HG02610 (cell line): ENCODE measurements at regions not wholly inside any gene's neighbourhood (a gene's known extent, or its start where the extent isn't known, plus 50 kb on each side); places are given as distances from the start of the nearest gene placed in this dataset.

ENCODE experiments used
- ATAC-seq: cut with Tn5 transposase; IDR thresholded peaks from one replicate; pipeline ENCODE4 v1.9.1; 2021; ENCODE audit warnings: mild to moderate bottlenecking, moderate library complexity; ENCODE audit not compliant: unreplicated experiment

DNA sequence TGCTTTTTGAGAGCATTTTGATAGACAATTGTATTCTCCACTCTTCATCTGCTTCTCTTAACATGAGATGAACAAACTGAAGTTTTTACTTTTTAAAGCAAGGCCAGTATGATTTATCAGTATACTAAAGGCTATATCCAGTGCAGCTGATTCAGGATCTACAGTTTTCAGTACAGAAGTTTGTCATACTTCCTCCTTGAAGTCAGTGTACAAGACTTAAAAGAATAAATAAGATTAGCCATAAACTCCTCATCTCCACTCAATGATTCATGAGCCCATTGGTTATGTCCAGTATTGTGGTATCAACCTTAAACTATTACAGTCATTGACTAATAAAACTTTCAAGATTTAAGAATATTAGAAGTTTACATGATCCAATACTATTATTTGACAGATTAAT lies 374.8 kb upstream of the EPHA7 start:
- no peak for ATAC-seq

DNA sequence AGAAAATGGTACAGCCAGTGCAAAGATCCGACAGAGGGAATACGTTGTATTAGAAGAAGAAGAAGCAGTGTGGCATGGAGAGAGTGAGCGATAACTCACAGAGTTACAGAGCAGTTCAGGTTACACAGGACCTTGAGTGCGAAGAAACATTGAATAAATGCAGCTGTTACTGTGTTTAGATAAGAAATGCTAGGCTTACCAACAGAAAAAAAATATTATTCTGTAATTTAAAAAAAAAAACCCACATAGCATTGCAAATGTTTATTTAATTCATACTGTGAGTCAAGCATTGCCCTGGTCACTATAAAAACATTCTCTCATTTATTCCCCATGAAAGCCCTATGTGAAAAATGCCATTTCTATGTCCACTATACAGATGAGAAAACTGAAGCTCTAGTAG lies 373.4 kb upstream of the EPHA7 start:
- ATAC-seq = no peak

DNA sequence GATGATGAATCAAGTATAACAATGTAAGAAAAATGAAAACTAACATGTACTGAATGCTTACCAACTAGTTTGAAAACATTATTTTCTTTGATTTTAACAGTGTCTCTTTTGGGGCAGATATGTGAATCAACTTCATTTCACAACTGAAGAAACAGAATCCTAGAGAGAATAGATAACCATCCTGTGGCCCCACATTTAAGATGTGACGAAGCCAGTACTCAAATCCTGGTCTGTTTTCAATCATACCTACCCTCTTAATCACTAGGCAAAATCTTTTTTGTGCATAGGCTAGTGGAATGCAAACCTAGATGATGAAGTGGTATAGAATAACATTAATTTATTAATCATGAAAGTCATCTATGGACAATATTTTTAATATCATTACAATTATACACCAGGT lies 371.6 kb upstream of the EPHA7 start:
- ATAC-seq = no peak

DNA sequence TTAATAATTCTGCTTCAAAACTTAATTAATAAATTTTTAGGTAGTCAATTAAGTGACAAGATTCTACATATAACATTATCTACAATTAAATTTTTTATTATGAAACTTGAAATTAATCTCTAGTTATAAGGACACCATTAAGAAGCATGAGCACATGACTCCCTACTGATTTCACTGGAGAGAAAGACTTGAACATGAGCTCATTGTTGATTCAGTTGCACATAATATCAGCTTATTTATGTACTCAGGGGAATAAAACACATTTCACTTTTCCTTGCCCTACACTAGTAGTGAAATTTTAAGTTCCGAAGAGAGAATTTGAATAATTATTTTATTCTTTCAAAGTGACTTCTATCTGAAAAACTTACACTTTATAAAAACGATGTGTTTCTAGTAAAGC lies 370.2 kb upstream of the EPHA7 start:
- ATAC-seq = no peak

DNA sequence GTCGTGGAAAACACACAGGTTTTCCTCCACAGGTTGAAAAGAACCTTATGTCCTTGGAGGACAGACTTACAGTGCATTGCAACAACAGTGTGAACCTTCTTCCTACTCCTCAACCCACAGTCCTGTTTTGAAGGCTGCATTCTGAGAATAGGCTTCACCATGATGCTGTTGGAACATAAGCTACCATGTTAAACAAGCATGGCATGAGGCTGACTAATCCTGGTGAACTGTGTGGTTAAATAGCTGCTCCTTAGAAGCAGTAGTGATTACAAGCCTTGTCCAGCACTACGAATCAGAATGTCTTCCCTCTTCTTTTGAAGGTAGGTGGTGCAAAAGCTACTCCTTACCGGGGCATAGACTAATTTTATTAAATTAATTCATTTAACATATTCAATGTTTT lies 368.5 kb upstream of the EPHA7 start:
- ATAC-seq = no peak

DNA sequence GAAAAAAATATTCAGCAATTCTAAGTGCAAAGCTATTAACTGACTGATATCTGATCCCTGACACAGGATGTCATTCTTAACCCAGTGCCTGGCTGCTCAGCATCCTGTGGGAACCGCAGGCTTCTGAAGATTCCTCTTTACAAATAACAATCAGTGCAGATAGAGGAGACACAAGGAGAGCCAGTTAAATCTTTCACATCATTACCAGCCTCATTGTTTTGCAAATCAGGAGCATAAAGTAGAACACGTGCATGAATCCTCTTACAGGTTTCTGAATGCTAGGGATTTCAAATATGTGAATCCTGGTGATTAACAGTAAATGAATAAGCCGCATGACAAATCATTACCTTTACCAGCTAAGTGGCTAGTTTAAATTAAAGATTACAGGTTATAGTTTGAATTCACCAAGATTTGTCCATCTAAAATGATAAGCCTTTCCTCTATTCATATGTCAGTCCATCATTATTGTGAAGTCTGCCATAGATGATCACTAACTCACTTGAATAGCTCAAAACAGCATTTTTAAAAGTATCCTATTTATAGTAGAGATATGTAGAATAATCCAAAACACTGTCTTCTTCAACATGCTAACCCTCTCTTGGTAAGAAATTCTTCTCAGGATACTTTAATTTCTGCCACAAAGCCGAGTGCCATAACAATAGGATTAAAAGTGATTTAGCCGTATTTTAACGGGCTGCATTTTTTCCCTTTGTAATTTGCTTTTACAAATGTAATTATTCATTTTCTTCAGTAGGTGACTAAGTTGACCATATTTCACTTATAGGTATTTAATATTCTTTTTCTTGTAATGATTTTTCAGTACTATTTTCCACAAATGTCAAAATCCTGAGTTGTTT lies 367.3 kb upstream of the EPHA7 start:
- ATAC-seq = no peak

DNA sequence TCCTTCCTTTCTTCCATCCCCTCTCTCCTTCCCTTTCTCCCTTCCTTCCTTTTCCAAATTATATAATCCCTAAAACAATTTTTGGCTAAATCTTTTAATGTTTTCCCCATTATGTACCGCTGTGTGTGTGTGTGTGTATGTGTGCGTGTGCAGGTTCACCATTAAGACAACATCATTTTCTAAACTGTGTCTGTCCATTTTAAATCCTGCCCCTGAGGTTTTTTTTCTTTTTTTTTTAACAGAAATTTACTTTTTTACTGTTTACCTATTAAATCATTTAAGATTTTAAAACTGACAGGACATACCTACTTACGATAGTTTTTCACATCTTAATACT lies 366.3 kb upstream of the EPHA7 start:
- ATAC-seq = no peak

DNA sequence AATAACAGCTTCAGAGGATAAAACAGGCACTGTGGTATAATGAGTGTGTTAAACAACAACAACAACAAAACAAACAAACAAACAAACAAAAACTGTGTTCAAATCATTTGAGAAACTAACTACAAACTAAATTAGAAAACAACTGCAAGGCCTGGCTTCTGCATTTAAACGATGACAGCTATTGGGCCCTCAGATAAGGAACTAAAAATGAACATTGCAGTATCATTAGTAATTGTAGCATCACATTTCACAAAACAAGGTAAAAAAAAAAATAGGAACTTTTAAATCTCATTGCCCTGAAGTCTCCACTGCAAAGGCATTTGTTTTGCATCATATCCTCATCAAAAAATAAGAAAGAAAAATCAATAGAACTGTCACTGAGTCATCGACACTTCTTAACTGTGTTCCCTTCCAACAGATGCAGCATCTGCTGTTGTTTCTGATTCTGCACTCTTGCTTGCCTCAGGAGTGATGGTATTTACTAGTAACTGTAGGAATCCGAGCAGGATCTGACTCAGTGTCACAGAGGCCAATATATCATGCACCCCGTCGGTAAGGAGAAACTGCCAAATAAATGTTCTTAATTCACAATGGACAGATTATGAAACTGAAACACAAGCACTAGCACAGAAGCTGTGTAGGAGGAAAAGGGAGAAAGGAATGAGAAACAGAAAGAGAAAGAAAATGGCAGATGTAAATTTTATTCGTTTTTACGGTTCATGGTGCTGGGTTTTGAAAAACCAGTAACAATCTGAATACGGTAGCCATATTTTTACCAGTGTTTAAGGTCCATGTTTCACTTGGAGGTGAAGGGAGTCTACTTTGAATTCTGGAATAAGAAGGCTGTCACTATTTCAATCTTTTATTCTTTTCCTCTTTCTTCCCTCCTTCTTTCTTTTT lies 365.7 kb upstream of the EPHA7 start:
- ATAC-seq = no peak

DNA sequence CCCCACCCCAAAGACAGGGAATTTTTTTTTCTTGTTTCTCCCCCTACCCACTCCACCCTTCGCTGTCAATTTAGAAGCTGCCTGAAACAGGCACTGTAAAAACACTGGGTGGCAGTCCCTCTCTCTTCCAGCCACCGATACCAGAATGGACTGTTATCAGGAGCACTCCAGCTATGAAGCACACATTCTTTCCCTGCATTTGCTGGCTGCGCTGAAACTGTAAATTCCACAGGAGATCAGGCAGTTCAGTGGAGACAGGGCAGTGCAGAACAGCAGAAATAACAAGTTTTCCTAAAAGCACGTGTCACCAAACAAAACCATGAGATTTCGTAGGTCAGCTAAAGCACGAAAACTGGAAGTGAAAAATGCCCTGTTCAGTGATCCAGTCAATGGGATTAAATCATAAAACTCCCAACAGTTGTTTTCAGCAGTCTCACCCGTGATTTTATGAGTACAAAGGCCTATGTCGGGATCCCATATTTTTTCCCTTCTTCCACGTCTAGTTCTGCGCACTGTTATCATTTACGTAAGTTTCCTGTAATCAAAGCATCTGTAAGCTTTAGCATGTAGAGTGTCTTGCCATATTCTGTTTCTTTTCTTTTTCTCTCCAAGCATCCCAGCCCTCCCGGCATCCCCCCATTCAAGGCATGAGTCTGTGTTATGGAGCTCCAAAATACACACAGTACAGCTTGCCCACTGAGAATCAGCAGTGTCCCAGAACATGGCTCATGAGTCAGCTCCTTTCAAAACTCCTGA lies 359.9 kb upstream of the EPHA7 start:
- ATAC-seq = no peak

DNA sequence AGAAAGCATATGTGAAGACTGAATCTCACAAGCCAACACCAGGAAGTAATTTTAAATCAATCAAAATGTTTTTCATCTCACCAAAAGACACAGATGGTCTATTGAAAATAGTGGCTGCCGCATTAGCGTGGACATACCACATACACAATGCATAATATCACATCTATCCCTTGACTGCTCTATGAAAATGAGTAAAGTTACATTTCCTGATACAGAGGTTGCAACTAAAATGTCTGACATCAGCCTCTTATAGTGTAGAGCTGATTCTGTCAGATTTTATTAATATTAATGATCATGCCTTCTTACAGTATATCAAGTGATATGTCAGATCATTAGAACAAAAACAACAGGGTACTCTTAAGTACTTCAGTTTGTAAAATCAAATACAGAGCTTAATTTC lies 339.8 kb upstream of the EPHA7 start:
- ATAC-seq = no peak

DNA sequence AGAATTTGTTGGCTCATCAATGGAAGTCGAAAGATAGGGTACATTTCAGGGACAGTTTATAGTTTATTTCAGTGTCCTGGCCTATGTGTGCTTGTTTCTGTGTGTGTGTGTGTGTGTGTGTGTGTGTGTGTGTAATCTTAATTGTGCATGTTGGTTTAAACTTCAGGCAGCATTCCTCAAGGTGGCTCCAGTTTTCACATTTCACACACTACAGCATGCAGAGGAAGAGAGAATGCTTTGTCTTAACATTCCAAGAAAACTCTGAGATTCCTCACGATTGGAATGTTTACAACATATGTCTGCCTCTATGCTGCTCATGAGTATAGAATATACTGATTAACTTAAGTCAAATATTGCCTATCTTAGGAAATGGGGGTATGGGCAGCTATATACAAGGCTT lies 332.6 kb upstream of the EPHA7 start:
- ATAC-seq = no peak

DNA sequence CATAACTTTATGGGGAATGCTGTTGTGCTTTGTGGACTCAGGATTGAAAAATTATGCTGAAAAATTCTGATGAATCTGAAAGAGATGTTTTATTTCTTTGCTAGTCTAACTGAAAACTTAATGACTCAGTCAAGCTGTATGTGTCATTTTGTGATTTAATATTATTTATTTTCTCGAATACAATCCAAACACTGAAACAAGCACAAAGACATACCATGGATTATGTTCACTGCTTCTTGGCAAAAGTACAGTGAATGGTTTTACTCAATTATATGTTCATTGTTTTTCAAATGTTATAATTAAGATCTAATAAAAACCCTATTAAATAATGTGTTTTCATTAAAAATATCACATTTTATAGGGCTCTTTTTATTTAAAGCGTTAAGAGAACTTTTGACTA lies 330.6 kb upstream of the EPHA7 start:
- ATAC-seq = no peak

DNA sequence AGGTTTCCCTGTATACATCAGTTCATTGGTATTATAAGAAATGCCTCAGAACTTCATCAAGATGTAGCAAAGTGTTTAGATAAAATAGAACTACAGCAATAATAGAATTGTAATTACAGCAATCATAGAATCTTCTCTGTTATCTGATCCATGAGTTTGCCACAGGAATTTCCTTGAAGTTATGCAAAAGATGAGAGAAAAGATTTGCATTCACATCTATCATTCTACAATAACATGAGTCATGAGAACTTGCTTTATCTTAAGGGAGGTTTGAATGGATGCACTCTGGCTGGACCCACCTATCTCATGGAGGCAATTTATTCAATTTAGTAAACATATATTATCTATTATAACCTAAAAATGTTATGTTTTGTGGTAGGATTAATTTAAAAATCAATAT lies 329.8 kb upstream of the EPHA7 start:
- ATAC-seq = no peak

DNA sequence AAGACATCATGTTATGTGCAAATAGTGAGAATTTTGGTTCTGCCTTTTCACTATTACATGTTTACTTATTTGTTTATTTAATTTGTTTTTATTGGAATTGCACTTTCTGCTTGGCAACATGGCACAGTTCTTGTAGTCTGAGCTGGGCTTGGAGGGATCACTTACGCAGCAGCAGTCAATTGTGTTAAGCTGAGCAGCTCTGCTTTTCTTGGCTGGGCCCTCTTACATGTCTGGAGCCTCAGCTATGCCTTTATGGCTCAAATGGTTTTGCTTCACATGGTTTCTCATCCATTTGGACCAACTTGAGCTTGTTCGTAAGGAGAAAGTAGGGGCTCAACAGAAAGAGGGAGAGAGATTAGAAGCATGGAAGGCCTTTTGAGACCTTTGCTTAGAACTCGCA lies 327.5 kb upstream of the EPHA7 start:
- no peak for ATAC-seq

DNA sequence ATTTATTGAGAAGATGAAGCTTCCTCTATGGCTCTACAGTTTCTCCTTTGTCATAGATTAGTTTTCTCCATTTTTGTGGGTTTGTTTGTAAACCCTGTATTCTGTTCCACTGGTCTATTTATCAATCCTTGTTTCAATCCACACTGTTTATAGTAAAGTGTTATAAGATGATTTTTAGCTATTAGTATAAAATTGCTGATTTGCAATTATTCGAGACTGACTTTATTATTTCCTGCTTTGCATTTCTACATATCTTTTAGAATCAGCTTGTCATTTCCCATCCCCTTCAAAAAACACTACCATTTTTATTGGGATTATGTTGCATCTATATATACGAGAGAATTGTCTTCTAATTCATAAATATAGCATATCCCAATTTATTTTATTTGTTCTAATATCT lies 325.9 kb upstream of the EPHA7 start:
- ATAC-seq = no peak

DNA sequence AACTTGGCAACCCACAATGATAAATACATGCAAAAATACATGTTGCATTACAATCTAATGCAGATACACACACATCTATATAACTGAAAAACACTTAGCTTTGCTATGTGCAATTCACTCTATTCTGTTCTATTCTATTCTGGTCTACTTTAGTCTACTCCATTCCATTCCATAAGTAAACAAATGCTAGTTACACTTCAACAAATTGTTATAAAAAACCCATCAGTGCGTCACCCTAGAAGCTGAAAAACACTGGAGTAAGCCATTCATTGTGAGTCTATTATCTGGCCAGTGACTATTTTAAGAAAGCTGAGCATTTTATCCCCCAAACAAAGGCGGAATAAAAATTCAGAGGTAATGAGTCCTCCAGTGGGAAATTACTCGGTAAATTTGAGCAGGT lies 315.7 kb upstream of the EPHA7 start:
- no peak for ATAC-seq

DNA sequence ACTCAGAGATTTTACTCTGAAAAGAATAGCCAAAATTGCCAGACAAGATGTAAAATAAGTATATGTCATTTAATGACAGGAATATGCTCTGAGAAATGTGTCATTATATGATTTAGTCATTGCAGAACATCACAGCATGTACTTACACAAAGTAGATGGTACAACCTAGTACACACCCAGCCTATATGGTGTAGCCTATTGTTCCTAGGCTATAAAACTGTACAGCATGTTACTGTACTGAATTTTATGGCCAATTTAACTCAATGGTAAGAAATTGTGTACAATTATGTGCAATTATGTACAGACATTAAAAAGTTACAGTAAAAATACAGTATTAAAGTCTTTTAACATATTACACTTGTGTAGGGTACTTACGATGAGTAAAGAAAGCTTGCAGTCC lies 311.9 kb upstream of the EPHA7 start:
- ATAC-seq = no peak

DNA sequence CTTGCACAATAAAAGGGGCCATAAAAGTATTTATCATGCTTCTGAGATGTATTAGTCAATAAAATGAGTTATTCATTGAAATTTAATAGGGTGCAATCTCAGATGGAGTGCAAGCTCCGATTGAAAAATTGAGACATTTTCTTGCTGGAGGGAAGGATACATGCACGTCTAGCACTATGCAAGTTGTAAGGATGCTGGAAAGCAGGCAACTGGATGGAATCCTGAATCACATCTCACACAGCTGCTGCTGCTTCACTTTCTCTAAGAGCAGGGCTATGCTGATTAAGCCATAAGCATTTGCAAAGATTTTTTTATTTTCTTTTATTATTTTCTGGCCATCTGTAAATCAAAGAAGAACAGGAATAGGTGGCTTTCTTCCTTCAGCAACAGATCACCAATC lies 308.8 kb upstream of the EPHA7 start:
- no peak for ATAC-seq

DNA sequence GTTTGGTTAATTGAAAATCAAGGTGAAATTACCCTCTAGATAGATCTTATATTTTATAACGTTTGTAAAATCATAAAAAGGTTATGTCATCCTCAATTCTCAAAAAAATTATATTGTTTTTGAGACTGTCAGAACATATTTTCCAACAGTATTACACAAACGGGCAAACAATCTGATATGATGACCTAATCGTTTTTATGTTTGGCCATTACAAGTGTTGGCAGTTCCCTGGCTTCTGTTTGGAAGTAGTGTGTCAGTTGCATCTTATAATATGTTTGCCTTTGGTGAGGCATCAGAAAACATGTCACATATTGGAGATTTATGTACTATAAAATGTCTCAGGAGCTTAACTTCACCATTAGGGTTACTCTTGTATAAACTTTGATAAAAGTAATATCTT lies 308.1 kb upstream of the EPHA7 start:
- ATAC-seq = no peak

DNA sequence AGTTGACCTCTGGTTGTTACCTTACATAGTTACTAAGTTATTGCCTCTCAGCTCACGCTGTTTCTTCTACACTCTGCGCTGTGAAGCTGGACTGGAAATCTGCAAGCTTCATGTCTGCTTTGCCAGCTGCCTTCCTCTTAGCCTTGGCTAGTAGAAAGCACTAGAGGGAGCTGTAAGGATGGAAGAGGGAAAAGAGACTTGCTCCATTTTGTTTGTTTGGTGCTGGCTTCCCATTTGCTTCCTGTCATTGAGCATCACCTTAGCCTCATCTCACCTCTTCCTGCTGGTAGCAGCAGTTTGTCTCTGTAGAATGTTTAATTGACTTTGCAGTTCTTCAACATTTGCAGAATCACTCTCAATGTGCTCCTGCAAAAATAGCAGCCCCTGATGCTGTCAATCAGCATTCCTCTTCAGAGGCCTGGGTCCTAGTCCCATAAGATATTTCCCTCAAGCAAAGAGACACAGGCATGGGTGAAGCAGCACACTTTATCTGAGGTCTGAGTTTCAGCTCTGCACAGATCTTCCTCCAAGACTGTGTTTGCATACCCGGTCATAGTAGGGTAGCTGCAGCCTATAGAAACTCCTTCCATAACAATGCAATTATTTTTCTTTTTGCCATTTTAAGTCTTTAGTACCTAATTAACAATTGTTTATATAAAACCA lies 302.2 kb upstream of the EPHA7 start:
- ATAC-seq = no peak

DNA sequence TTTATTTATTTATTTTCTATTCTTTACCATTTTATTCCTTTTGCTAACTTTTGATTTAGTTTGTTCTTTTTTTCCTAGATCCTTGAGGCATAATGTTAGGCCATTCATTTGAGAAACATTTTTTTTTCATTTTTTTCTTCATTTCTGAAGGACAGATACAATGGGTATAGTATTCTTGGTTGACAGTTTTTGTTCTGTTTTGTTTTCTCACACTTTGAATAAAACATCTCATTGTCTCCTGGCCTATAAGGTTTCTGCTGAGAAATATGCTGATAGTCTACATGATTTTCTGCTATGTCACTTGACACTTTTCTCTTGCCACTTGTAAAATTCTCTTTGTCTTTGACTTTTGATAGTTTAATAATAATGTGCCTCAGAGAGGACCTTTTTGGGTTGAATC lies 294.6 kb upstream of the EPHA7 start:
- no peak for ATAC-seq
